HFFc6 (cell line): ENCODE measurements at regions not wholly inside any gene's neighbourhood (a gene's known extent, or its start where the extent isn't known, plus 50 kb on each side); places are given as distances from the start of the nearest gene placed in this dataset.
A peak's percentile ranks its signal among the peaks of the same experiment; 100 is the strongest.
"Not testable (repeated sequence)": the region's sequence is repeated elsewhere in the genome, so short reads cannot be mapped to it uniquely, and the experiment has no call there.

Experiments used
- DNase-seq: peaks from one replicate; pipeline ENCODE4 v3.0.0-alpha.2; 2018
- H3K27ac Mint-ChIP-seq: 2 replicates; pipeline ENCODE4 v1.8.0; 2020; ENCODE audit warnings: mild to moderate bottlenecking, mixed read lengths
- H3K27me3 Mint-ChIP-seq: 2 replicates; pipeline ENCODE4 v1.8.0; 2021; ENCODE audit warnings: mild to moderate bottlenecking, moderate library complexity, mixed read lengths; ENCODE audit not compliant: insufficient read depth
- H3K36me3 Mint-ChIP-seq: 2 replicates; pipeline ENCODE4 v1.8.0; 2021; ENCODE audit warnings: low read depth, mixed read lengths
- H3K4me1 Mint-ChIP-seq: 2 replicates; pipeline ENCODE4 v1.8.0; 2020; ENCODE audit warnings: low read depth, mixed read lengths
- H3K4me3 Mint-ChIP-seq: 2 replicates; pipeline ENCODE4 v1.8.0; 2020; ENCODE audit warnings: mild to moderate bottlenecking, moderate library complexity, mixed read lengths
- H3K9me3 Mint-ChIP-seq: 2 replicates; pipeline ENCODE4 v1.8.0; 2020; ENCODE audit warnings: mild to moderate bottlenecking, mixed read lengths
- TF ChIP-seq, protein P1 (sequence below): fragments of 200-600 bp; sonication (generic); IDR thresholded peaks from 2 replicates; pipeline ENCODE4 v1.5.0; 2021; ENCODE audit warnings: antibody characterized with exemption, mild to moderate bottlenecking

DNA sequence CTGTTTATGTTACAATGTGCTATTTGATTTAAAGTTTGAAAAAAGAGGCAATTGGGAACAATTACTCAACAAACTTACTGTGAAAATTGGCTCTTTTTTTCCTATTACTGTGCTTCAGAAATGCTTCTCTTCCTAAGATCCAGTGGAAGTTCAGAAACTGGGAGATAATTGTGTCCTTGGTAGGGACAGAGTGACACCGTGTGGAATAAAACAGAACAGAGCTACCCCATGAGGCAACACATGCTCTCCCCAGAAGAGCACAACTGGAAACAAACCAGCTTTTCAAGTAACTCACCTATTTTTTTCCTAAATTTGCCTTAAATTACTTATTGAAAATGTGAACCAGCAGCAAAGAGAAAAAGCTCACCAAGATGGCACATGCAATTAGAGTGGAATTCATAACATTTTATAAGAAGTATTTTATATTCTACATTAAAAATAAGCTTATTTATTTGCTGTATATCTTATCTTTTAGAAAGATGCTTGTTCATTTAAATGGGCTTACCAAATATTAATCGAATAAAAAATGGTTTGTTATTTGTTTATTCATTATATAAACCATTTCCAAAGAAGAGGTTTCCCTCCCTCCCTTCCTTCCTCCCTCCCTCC lies 346.1 kb upstream of the ANKRD30A start:
- Mint-ChIP-seq H3K27ac (no peak overlapping the region), H3K4me3 (no peak overlapping the region), H3K9me3 (peaks cover 9% of the 10 kb centered on the region; the same call in 1 of the 2 replicates), H3K4me1 (no peaks in the 10 kb centered on the region), H3K27me3 (no peaks in the 10 kb centered on the region; the same call in 1 of the 2 replicates), H3K36me3 (no peaks in the 10 kb centered on the region)
- DNase-seq = peak; percentile 10
- TF ChIP-seq, protein P1, sequence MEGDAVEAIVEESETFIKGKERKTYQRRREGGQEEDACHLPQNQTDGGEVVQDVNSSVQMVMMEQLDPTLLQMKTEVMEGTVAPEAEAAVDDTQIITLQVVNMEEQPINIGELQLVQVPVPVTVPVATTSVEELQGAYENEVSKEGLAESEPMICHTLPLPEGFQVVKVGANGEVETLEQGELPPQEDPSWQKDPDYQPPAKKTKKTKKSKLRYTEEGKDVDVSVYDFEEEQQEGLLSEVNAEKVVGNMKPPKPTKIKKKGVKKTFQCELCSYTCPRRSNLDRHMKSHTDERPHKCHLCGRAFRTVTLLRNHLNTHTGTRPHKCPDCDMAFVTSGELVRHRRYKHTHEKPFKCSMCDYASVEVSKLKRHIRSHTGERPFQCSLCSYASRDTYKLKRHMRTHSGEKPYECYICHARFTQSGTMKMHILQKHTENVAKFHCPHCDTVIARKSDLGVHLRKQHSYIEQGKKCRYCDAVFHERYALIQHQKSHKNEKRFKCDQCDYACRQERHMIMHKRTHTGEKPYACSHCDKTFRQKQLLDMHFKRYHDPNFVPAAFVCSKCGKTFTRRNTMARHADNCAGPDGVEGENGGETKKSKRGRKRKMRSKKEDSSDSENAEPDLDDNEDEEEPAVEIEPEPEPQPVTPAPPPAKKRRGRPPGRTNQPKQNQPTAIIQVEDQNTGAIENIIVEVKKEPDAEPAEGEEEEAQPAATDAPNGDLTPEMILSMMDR = peak; percentile 62

DNA sequence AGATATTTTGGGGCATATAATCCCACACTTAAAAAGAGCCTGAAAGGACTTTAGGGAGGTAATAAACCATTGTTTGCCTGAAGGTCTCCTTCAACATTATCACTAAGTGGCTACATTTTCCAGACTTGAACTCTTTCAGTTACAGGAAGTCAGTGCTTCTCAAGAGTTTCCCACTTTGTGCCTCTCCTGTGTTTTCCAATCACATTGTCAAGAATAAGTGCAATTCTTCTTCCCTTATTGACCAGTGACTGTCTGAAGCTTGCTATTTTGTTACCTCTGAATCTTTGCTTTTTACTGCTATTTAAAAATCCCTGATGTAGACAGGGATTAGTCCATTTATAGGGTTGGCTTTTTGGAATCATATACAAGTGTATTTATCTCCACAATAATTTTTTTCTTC lies 346.7 kb upstream of the ANKRD30A start:
- Mint-ChIP-seq H3K27ac (no peak overlapping the region), H3K27me3 (no peaks in the 10 kb centered on the region; the same call in 1 of the 2 replicates), H3K4me3 (no peak overlapping the region), H3K9me3 (peaks cover 6% of the 10 kb centered on the region; the same call in 1 of the 2 replicates), H3K36me3 (no peaks in the 10 kb centered on the region), H3K4me1 (no peaks in the 10 kb centered on the region)
- TF ChIP-seq, protein P1 = no peak
- DNase-seq = no peak

DNA sequence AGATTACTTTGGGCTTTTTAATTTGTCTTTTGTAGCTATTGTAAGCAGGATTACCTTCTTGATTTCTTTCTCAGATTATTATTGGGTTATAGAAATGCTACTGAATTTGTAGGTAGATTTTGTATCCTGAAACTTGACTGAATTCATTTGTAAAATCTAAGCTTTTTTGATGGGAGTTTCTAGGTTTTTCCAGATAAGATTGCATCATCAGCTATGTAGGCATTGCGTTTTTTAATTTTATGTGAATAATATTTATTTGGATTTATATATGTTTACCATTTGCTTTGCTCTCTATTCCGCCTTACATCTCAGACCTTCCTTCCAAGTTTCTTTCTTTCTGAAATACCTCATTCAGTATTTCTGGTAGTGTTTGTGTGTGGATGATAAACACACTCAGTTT lies 351.7 kb upstream of the ANKRD30A start:
- H3K27ac Mint-ChIP-seq = no peak overlapping the region
- H3K36me3 Mint-ChIP-seq = no peaks in the 10 kb centered on the region
- DNase-seq = no peak
- H3K4me1 Mint-ChIP-seq = no peaks in the 10 kb centered on the region
- H3K4me3 Mint-ChIP-seq = no peak overlapping the region
- no peaks in the 10 kb centered on the region; the same call in 1 of the 2 replicates for H3K27me3 Mint-ChIP-seq
- H3K9me3 Mint-ChIP-seq = peaks cover 6% of the 10 kb centered on the region
- TF ChIP-seq, protein P1 = no peak

DNA sequence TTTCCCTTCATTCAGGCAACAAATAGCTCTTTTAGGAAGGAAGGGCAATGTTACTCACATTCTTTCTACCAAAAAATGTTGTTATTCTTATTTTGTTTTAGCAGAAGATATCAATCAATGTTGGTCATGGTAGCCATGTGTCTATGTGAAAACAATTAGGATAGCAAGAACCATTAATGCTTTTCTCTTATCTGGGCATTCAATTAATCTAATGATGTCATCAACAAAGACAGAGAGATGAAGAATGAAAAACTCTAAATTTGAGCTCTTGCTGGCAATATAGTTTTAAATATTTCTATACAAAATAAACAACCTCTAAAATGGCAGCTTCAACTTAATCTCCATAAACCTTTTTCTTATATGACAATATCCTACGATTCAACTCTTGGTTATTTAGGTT lies 353.7 kb upstream of the ANKRD30A start:
- Mint-ChIP-seq H3K27me3 (no peaks in the 10 kb centered on the region), H3K27ac (no peak overlapping the region), H3K4me1 (no peaks in the 10 kb centered on the region), H3K4me3 (no peak overlapping the region), H3K36me3 (no peaks in the 10 kb centered on the region), H3K9me3 (no peaks in the 10 kb centered on the region; the same call in 1 of the 2 replicates)
- TF ChIP-seq, protein P1 = no peak
- DNase-seq = no peak

DNA sequence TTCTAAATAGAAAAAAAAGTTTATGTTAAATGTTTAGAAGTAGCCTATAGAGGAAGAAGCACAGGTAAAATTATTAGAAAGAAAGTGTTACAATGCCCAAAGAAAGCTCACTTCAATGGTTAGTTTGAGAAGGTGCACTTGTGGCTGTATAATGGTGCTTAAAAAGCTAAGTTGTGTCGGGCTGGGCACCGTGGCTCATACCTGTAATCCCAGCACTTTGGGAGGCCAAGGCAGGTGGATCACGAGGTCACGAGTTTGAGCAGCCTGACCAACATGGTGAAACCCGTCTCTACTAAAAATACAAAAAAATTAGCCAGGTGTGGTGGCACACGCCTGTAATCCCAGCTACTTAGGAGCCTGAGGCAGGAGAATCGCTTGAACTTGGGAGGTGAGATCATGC lies 355.7 kb upstream of the ANKRD30A start:
- not testable (repeated sequence) for DNase-seq, H3K36me3 Mint-ChIP-seq, H3K9me3 Mint-ChIP-seq, H3K4me3 Mint-ChIP-seq, H3K4me1 Mint-ChIP-seq, H3K27me3 Mint-ChIP-seq, H3K27ac Mint-ChIP-seq

DNA sequence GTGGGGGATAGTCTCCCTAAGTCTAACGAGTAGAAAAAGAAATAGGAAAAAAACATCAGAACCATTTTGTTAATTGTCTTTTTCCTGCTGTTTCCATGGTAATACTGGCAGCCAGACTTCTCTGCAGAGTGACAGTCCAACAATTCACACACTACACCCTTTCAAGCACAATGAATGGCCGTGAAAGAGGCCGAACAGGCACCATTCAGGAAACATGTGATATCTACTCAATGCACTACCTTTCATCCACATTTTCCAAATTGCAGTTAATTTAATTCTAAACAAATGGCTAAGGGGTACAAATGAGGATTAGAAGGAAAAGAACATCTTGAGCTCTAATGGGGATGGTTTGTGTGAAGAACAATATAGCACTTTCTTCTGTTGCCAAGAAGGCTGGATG lies 358.5 kb upstream of the ANKRD30A start:
- Mint-ChIP-seq H3K36me3 (no peaks in the 10 kb centered on the region), H3K27ac (no peak overlapping the region), H3K9me3 (no peaks in the 10 kb centered on the region; the same call in 1 of the 2 replicates), H3K4me1 (no peaks in the 10 kb centered on the region), H3K4me3 (no peak overlapping the region), H3K27me3 (no peaks in the 10 kb centered on the region)
- TF ChIP-seq, protein P1 = no peak
- DNase-seq = no peak
